H9 (cell line): ENCODE measurements at regions not wholly inside any gene's neighbourhood (a gene's known extent, or its start where the extent isn't known, plus 50 kb on each side); places are given as distances from the start of the nearest gene placed in this dataset.

Experiments used
- DNase-seq: peaks from one replicate; pipeline ENCODE4 v3.0.0-alpha.2; 2017
- H2AFZ ChIP-seq: one replicate; pipeline ENCODE4 v1.6.1; 2013; ENCODE audit warnings: mild to moderate bottlenecking, low read length, control low read depth, moderate library complexity
- H2AK5ac ChIP-seq: 2 replicates; pipeline ENCODE4 v1.6.1; 2013; ENCODE audit warnings: low read length, control low read depth, mixed read lengths; ENCODE audit not compliant: insufficient read length
- H2BK120ac ChIP-seq: one replicate; pipeline ENCODE4 v1.6.1; 2013; ENCODE audit warnings: low read depth, mild to moderate bottlenecking, low read length, control low read depth, inconsistent platforms; ENCODE audit not compliant: poor library complexity, severe bottlenecking
- H2BK12ac ChIP-seq: 2 replicates; pipeline ENCODE4 v1.6.1; 2013; ENCODE audit warnings: low read length, control low read depth, mixed read lengths, low read depth; ENCODE audit not compliant: insufficient read length
- H2BK15ac ChIP-seq: 2 replicates; pipeline ENCODE4 v1.6.1; 2013; ENCODE audit warnings: low read depth, low read length, control low read depth
- H2BK20ac ChIP-seq: one replicate; pipeline ENCODE4 v1.6.1; 2013; ENCODE audit warnings: low read depth, mild to moderate bottlenecking, low read length, control low read depth, inconsistent platforms; ENCODE audit not compliant: poor library complexity, severe bottlenecking
- H2BK5ac ChIP-seq: 2 replicates; pipeline ENCODE4 v1.6.1; 2013; ENCODE audit warnings: low read length, control low read depth, mixed read lengths; ENCODE audit not compliant: insufficient read length
- H3K14ac ChIP-seq: 2 replicates; pipeline ENCODE4 v1.6.1; 2013; ENCODE audit warnings: low read length, control low read depth; ENCODE audit not compliant: insufficient read depth
- H3K18ac ChIP-seq: 2 replicates; pipeline ENCODE4 v1.6.1; 2013; ENCODE audit warnings: low read depth, mild to moderate bottlenecking, mixed read lengths, low read length, control low read depth; ENCODE audit not compliant: insufficient read length
- H3K23ac ChIP-seq: 2 replicates; pipeline ENCODE4 v1.6.1; 2013; ENCODE audit warnings: low read length, control low read depth, mixed read lengths, low read depth; ENCODE audit not compliant: insufficient read length
- H3K23me2 ChIP-seq: 2 replicates; pipeline ENCODE4 v1.6.1; 2013; ENCODE audit warnings: low read depth, mild to moderate bottlenecking, mixed read lengths, low read length, control low read depth; ENCODE audit not compliant: insufficient read length, poor library complexity, severe bottlenecking
- H3K27ac ChIP-seq: 2 replicates; pipeline ENCODE4 v1.5.1; 2013; ENCODE audit warnings: low read length, control low read depth, mixed read lengths, low read depth; ENCODE audit not compliant: insufficient read length
- H3K27me3 ChIP-seq: 2 replicates; pipeline ENCODE4 v1.6.1; 2013; ENCODE audit warnings: low read length, control low read depth, inconsistent platforms; ENCODE audit not compliant: insufficient read depth
- H3K4ac ChIP-seq: 2 replicates; pipeline ENCODE4 v1.6.1; 2013; ENCODE audit warnings: low read depth, mild to moderate bottlenecking, control low read depth, inconsistent platforms, low read length, moderate library complexity
- H3K4me1 ChIP-seq: 2 replicates; pipeline ENCODE4 v1.6.1; 2013; ENCODE audit warnings: low read length, control low read depth, inconsistent platforms; ENCODE audit not compliant: insufficient read depth
- H3K4me2 ChIP-seq: 2 replicates; pipeline ENCODE4 v1.6.1; 2013; ENCODE audit warnings: low read length, control low read depth, mixed read lengths; ENCODE audit not compliant: insufficient read length, insufficient read depth
- H3K56ac ChIP-seq: 2 replicates; pipeline ENCODE4 v1.6.1; 2013; ENCODE audit warnings: low read depth, mild to moderate bottlenecking, mixed read lengths, low read length, control low read depth; ENCODE audit not compliant: insufficient read length
- H3K79me1 ChIP-seq: 2 replicates; pipeline ENCODE4 v1.6.1; 2013; ENCODE audit warnings: low read depth, mild to moderate bottlenecking, moderate library complexity, low read length, control low read depth, inconsistent platforms; ENCODE audit not compliant: insufficient read depth, poor library complexity, severe bottlenecking
- H3K79me2 ChIP-seq: 2 replicates; pipeline ENCODE4 v1.6.1; 2013; ENCODE audit warnings: low read length, control low read depth, inconsistent platforms; ENCODE audit not compliant: insufficient read depth
- H3K9ac ChIP-seq: 2 replicates; pipeline ENCODE4 v1.6.1; 2013; ENCODE audit warnings: low read length, control low read depth, mixed read lengths; ENCODE audit not compliant: insufficient read length; ENCODE audit errors: extremely low read depth
- H3K9me3 ChIP-seq: one replicate; pipeline ENCODE4 v1.6.1; 2013; ENCODE audit warnings: low read depth, low read length, inconsistent platforms; ENCODE audit not compliant: control insufficient read depth
- H3T11ph ChIP-seq: one replicate; pipeline ENCODE4 v1.6.1; 2013; ENCODE audit warnings: mild to moderate bottlenecking, low read length, control low read depth, inconsistent platforms
- H4K20me1 ChIP-seq: one replicate; pipeline ENCODE4 v1.6.1; 2013; ENCODE audit not compliant: control insufficient read depth, insufficient read length, insufficient read depth
- H4K5ac ChIP-seq: 2 replicates; pipeline ENCODE4 v1.6.1; 2013; ENCODE audit warnings: low read depth, mild to moderate bottlenecking, mixed read lengths, low read length, control low read depth; ENCODE audit not compliant: insufficient read length
- H4K8ac ChIP-seq: replicated peaks from 2 replicates; pipeline ENCODE4 v1.6.1; 2013; ENCODE audit warnings: low read length, control low read depth, mixed read lengths, low read depth; ENCODE audit not compliant: insufficient read length
- H4K91ac ChIP-seq: 2 replicates; pipeline ENCODE4 v1.6.1; 2013; ENCODE audit warnings: low read depth, mild to moderate bottlenecking, moderate library complexity, mixed read lengths, low read length, control low read depth; ENCODE audit not compliant: insufficient read length
- H3K27ac Mint-ChIP-seq, 3 experiments: 2 replicates in 2 of 3; 3 replicates in 1 of 3; pipeline ENCODE4 v1.8.0; 2020 to 2021; ENCODE audit warnings: mixed read lengths in 3 of 3, mild to moderate bottlenecking in 1 of 3, moderate library complexity in 1 of 3
- H3K27me3 Mint-ChIP-seq: 2 replicates; pipeline ENCODE4 v1.8.0; 2021; ENCODE audit warnings: low read depth, mild to moderate bottlenecking, moderate library complexity, mixed read lengths
- H3K36me3 Mint-ChIP-seq, 3 experiments: 2 replicates in 2 of 3; 3 replicates in 1 of 3; pipeline ENCODE4 v1.8.0; 2020 to 2021; ENCODE audit warnings: low read depth in 3 of 3, mixed read lengths in 3 of 3; ENCODE audit not compliant: insufficient read depth in 1 of 3
- H3K4me1 Mint-ChIP-seq, 2 experiments: 2 replicates each; pipeline ENCODE4 v1.8.0; 2020; ENCODE audit warnings: mixed read lengths in 2 of 2
- H3K4me3 Mint-ChIP-seq, 2 experiments: 2 replicates in 1 of 2; 3 replicates in 1 of 2; pipeline ENCODE4 v1.8.0; 2020 to 2021; ENCODE audit warnings: mild to moderate bottlenecking in 2 of 2, mixed read lengths in 2 of 2, moderate library complexity in 1 of 2
- H3K9me3 Mint-ChIP-seq, 2 experiments: 2 replicates in 1 of 2; 3 replicates in 1 of 2; pipeline ENCODE4 v1.8.0; 2020; ENCODE audit warnings: mild to moderate bottlenecking in 2 of 2, mixed read lengths in 2 of 2, moderate library complexity in 1 of 2
- CTCF ChIP-seq: fragments of 200-600 bp; sonication (generic); conservative IDR thresholded peaks from 3 replicates; pipeline ENCODE4 v1.8.0; 2021; ENCODE audit warnings: antibody characterized with exemption, mild to moderate bottlenecking
- WGBS: extraction: QIAGEN DNeasy Blood & Tissue Kit; methylation state at CpG from one replicate; pipeline ENCODE4 v1.1.7; 2013; ENCODE audit warnings: missing lambda C conversion rate, low lambda C conversion rate, mixed read lengths; ENCODE audit not compliant: insufficient read length; ENCODE audit errors: extremely low coverage; 5-methylcytosine and 5-hydroxymethylcytosine counted together

- no peak overlapping the region for H4K8ac ChIP-seq
- no peak overlapping the region for H2AK5ac ChIP-seq
- no peak overlapping the region for H2BK15ac ChIP-seq
- no peak overlapping the region for H2BK20ac ChIP-seq
- H4K5ac ChIP-seq, result no peak overlapping the region
- TF ChIP-seq CTCF, result no peak
- no peaks in the 10 kb centered on the region for H3K23me2 ChIP-seq
- no peak overlapping the region for H3K27ac Mint-ChIP-seq
- H4K20me1 ChIP-seq, result no peaks in the 10 kb centered on the region
- no peaks in the 10 kb centered on the region for H3K9me3 Mint-ChIP-seq
- H3T11ph ChIP-seq, result no peak overlapping the region
- H3K27me3 Mint-ChIP-seq, result no peaks in the 10 kb centered on the region
- no peak overlapping the region for H3K27ac ChIP-seq
- H3K56ac ChIP-seq, result no peak overlapping the region
- no peak overlapping the region for H2AFZ ChIP-seq
- no peak overlapping the region for H3K4me2 ChIP-seq
- WGBS, result no CpG with 5 or more reads among the region's 3 CpGs
- no peaks in the 10 kb centered on the region for H3K4me1 Mint-ChIP-seq
- H4K91ac ChIP-seq, result no peak overlapping the region
- H3K23ac ChIP-seq, result no peak overlapping the region
- no peak overlapping the region for H2BK120ac ChIP-seq
- H3K79me2 ChIP-seq, result no peaks in the 10 kb centered on the region; the same call in 1 of the 2 replicates
- H3K9me3 ChIP-seq, result no peaks in the 10 kb centered on the region
- no peaks in the 10 kb centered on the region for H3K27me3 ChIP-seq
- H3K9ac ChIP-seq, result no peak overlapping the region
- no peaks in the 10 kb centered on the region for H3K4me1 ChIP-seq
- DNase-seq, result no peak
- H3K4me3 Mint-ChIP-seq, result no peak overlapping the region
- H3K4ac ChIP-seq, result no peak overlapping the region
- no peak overlapping the region for H2BK12ac ChIP-seq
- H2BK5ac ChIP-seq, result no peak overlapping the region
- no peak overlapping the region for H3K14ac ChIP-seq
- H3K36me3 Mint-ChIP-seq, result no peaks in the 10 kb centered on the region
- H3K18ac ChIP-seq, result no peak overlapping the region
- no peaks in the 10 kb centered on the region for H3K79me1 ChIP-seq
Observed at GRCh38 chr2:184037273-184037672, 561.1 kb upstream of the ZNF804A start.
